Endothelial cell of umbilical vein (primary cell): ENCODE measurements at regions not wholly inside any gene's neighbourhood (a gene's known extent, or its start where the extent isn't known, plus 50 kb on each side); places are given as distances from the start of the nearest gene placed in this dataset.

ENCODE experiments used
- EZH2 ChIP-seq: IDR thresholded peaks from 2 replicates; pipeline ENCODE4 v1.6.1; 2012; ENCODE audit warnings: borderline replicate concordance, low read depth, mild to moderate bottlenecking, moderate library complexity, low read length, inconsistent platforms; ENCODE audit not compliant: severe bottlenecking
- FOS ChIP-seq: IDR thresholded peaks from 2 replicates; pipeline ENCODE4 v1.6.1; 2011; ENCODE audit warnings: mild to moderate bottlenecking, low read length, moderate library complexity, borderline replicate concordance; ENCODE audit not compliant: insufficient read depth
- POLR2A ChIP-seq: IDR thresholded peaks from 2 replicates; pipeline ENCODE4 v1.6.1; 2012; ENCODE audit warnings: low read depth, mild to moderate bottlenecking, control low read depth, low read length
- POLR2AphosphoS5 ChIP-seq: IDR thresholded peaks from 2 replicates; pipeline ENCODE4 v1.6.1; 2012; ENCODE audit warnings: low read depth, mild to moderate bottlenecking, control low read depth, low read length, moderate library complexity; ENCODE audit not compliant: insufficient read depth
- TF ChIP-seq, protein P1 (sequence below), 2 donors: IDR thresholded peaks; 1 replicate in 1 of 2; 2 replicates in 1 of 2; pipeline ENCODE4 v1.5.1; 2011; ENCODE audit warnings: low read length in 2 of 2, mild to moderate bottlenecking in 2 of 2, moderate library complexity in 2 of 2, control low read depth in 1 of 2, inconsistent platforms in 1 of 2, low read depth in 1 of 2; ENCODE audit not compliant: insufficient read depth in 1 of 2; ENCODE audit errors: extremely low read depth in 1 of 2

DNA sequence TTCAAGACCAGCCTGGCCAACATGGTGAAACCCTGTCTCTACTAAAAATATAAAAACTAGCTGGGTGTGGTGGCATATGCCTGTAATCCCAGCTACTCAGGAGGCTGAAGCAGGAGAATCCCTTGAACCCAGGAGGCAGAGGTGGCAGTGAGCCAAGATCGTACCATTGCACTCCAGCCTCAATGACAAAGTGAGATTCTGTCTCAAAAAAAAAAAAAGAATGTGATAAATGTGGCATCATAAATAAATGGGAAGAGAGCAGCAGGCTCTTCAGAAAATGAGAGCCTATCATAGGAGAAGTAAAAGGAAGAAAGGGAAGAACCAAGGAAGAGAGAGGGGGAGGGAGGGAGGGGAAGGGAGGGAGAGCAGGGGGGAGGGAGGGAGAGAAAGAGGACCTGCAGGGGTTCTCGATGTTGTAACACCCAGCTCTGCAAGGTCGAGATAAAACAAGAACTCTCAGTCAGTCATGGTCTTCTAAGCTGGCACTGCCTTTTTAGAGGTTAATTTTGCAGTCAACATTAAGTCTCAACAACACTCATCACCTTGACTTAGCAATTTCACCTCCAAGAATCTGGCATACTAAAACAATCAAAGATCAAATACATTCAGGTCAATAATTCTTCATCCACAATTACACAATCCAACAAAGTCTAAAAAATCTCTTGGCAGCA, 68.7 kb upstream of the SIMC1 start:
- TF ChIP-seq, protein P1, sequence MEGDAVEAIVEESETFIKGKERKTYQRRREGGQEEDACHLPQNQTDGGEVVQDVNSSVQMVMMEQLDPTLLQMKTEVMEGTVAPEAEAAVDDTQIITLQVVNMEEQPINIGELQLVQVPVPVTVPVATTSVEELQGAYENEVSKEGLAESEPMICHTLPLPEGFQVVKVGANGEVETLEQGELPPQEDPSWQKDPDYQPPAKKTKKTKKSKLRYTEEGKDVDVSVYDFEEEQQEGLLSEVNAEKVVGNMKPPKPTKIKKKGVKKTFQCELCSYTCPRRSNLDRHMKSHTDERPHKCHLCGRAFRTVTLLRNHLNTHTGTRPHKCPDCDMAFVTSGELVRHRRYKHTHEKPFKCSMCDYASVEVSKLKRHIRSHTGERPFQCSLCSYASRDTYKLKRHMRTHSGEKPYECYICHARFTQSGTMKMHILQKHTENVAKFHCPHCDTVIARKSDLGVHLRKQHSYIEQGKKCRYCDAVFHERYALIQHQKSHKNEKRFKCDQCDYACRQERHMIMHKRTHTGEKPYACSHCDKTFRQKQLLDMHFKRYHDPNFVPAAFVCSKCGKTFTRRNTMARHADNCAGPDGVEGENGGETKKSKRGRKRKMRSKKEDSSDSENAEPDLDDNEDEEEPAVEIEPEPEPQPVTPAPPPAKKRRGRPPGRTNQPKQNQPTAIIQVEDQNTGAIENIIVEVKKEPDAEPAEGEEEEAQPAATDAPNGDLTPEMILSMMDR (IDR thresholded peaks at IDR 0.05; ENCODE audit: extremely low read depth in 1 of 2, insufficient read depth in 1 of 2, low read depth in 1 of 2, low read length in 2 of 2) = no peak
- TF ChIP-seq EZH2 = no peak
- no peak for TF ChIP-seq POLR2AphosphoS5
- TF ChIP-seq POLR2A = no peak
- no peak for TF ChIP-seq FOS
